Activated T-helper 1 cell treated with anti-CD3 and anti-CD28 coated beads, Interleukin-12 subunit alpha, Interleukin-12 subunit beta, Interleukin-2, Interleukin-4 antibody, amounts not matched to agents 30 ng/mL and 10 ng/mL and 1 ng/mL, durations not matched to agents 14 hours and 24 hours and 36 hours (primary cell): ENCODE measurements at regions not wholly inside any gene's neighbourhood (a gene's known extent, or its start where the extent isn't known, plus 50 kb on each side); places are given as distances from the start of the nearest gene placed in this dataset.

Source experiments
- DNase-seq: peaks from one replicate; pipeline ENCODE4 v3.0.0; 2021; ENCODE audit warnings: low spot score
- H3K27ac Mint-ChIP-seq: one replicate; pipeline ENCODE4 v1.8.0; 2021; ENCODE audit warnings: mild to moderate bottlenecking, mixed read lengths
- H3K27me3 Mint-ChIP-seq: one replicate; pipeline ENCODE4 v1.8.0; 2022; ENCODE audit warnings: mild to moderate bottlenecking, moderate library complexity, mixed read lengths; ENCODE audit not compliant: insufficient read depth
- H3K36me3 Mint-ChIP-seq: one replicate; pipeline ENCODE4 v1.8.0; 2021; ENCODE audit warnings: low read depth, mixed read lengths
- H3K4me1 Mint-ChIP-seq: one replicate; pipeline ENCODE4 v1.8.0; 2021; ENCODE audit warnings: low read depth, mixed read lengths
- H3K4me3 Mint-ChIP-seq: one replicate; pipeline ENCODE4 v1.8.0; 2021; ENCODE audit warnings: mild to moderate bottlenecking, moderate library complexity, mixed read lengths
- H3K9me3 Mint-ChIP-seq: one replicate; pipeline ENCODE4 v1.8.0; 2021; ENCODE audit warnings: mixed read lengths
- intact Hi-C: fragments of 100-400 bp; cut with micrococcal nuclease; formaldehyde crosslinking; loops from one replicate; pipeline ENCODE4 v1.15.1; 2024

- H3K4me3 Mint-ChIP-seq = no peak overlapping the region
- H3K27me3 Mint-ChIP-seq = no peaks in the 10 kb centered on the region
- no peaks in the 10 kb centered on the region for H3K36me3 Mint-ChIP-seq
- no peak overlapping the region for H3K27ac Mint-ChIP-seq
- intact Hi-C loops = no loop called here
- H3K9me3 Mint-ChIP-seq = no peaks in the 10 kb centered on the region
- DNase-seq = no peak
- no peaks in the 10 kb centered on the region for H3K4me1 Mint-ChIP-seq
Observed at GRCh38 chr1:232184561-232185530, 445.1 kb downstream of the SIPA1L2 start.

GRCh38 chr1:232183802-232184201, 446.1 kb downstream of the SIPA1L2 start:
- Mint-ChIP-seq H3K36me3 (no peaks in the 10 kb centered on the region), H3K9me3 (no peaks in the 10 kb centered on the region), H3K4me3 (no peak overlapping the region), H3K27ac (no peak overlapping the region), H3K4me1 (no peaks in the 10 kb centered on the region), H3K27me3 (no peaks in the 10 kb centered on the region)
- no peak for DNase-seq
- intact Hi-C loops = no loop called here

GRCh38 chr1:232183266-232183800, 446.6 kb downstream of the SIPA1L2 start:
- Mint-ChIP-seq H3K4me1 (no peaks in the 10 kb centered on the region), H3K36me3 (no peaks in the 10 kb centered on the region), H3K27ac (no peak overlapping the region), H3K27me3 (no peaks in the 10 kb centered on the region), H3K9me3 (no peaks in the 10 kb centered on the region), H3K4me3 (no peak overlapping the region)
- intact Hi-C loops = no loop called here
- no peak for DNase-seq

GRCh38 chr1:232182236-232182635, 447.7 kb downstream of the SIPA1L2 start:
- H3K27me3 Mint-ChIP-seq = no peaks in the 10 kb centered on the region
- no peaks in the 10 kb centered on the region for H3K4me1 Mint-ChIP-seq
- H3K9me3 Mint-ChIP-seq = no peaks in the 10 kb centered on the region
- no peaks in the 10 kb centered on the region for H3K36me3 Mint-ChIP-seq
- no peak overlapping the region for H3K27ac Mint-ChIP-seq
- no peak overlapping the region for H3K4me3 Mint-ChIP-seq
- DNase-seq = no peak
- intact Hi-C loops = no loop called here

GRCh38 chr1:232180779-232181136, 449.2 kb downstream of the SIPA1L2 start:
- intact Hi-C loops = no loop called here
- H3K36me3 Mint-ChIP-seq = no peaks in the 10 kb centered on the region
- H3K4me3 Mint-ChIP-seq = no peak overlapping the region
- no peak for DNase-seq
- H3K4me1 Mint-ChIP-seq = no peaks in the 10 kb centered on the region
- H3K9me3 Mint-ChIP-seq = no peaks in the 10 kb centered on the region
- no peaks in the 10 kb centered on the region for H3K27me3 Mint-ChIP-seq
- no peak overlapping the region for H3K27ac Mint-ChIP-seq

GRCh38 chr1:232179896-232180778, 449.8 kb downstream of the SIPA1L2 start:
- intact Hi-C loops = no loop called here
- H3K4me1 Mint-ChIP-seq = no peaks in the 10 kb centered on the region
- H3K36me3 Mint-ChIP-seq = no peaks in the 10 kb centered on the region

GRCh38 chr1:232178191-232178590, 451.7 kb downstream of the SIPA1L2 start:
- Mint-ChIP-seq H3K36me3 (no peaks in the 10 kb centered on the region), H3K4me1 (no peaks in the 10 kb centered on the region), H3K9me3 (no peaks in the 10 kb centered on the region), H3K27ac (no peak overlapping the region), H3K27me3 (peaks cover 6% of the 10 kb centered on the region), H3K4me3 (no peak overlapping the region)
- no peak for DNase-seq
- intact Hi-C loops = no loop called here

More at GRCh38 chr1:232179896-232180778, 449.8 kb downstream of the SIPA1L2 start:
- Mint-ChIP-seq H3K27ac (no peak overlapping the region), H3K4me3 (no peak overlapping the region), H3K9me3 (no peaks in the 10 kb centered on the region), H3K27me3 (peaks cover under 1% of the 10 kb centered on the region)
- no peak for DNase-seq

GRCh38 chr1:232177438-232177837, 452.5 kb downstream of the SIPA1L2 start:
- no peak overlapping the region for H3K27ac Mint-ChIP-seq
- no peaks in the 10 kb centered on the region for H3K36me3 Mint-ChIP-seq
- peaks cover 6% of the 10 kb centered on the region for H3K27me3 Mint-ChIP-seq
- no peak overlapping the region for H3K4me3 Mint-ChIP-seq
- H3K9me3 Mint-ChIP-seq = no peaks in the 10 kb centered on the region
- intact Hi-C loops = no loop called here
- no peaks in the 10 kb centered on the region for H3K4me1 Mint-ChIP-seq
- DNase-seq = no peak

GRCh38 chr1:232176222-232176621, 453.7 kb downstream of the SIPA1L2 start:
- DNase-seq = no peak
- H3K4me1 Mint-ChIP-seq = no peaks in the 10 kb centered on the region

GRCh38 chr1:232174306-232174705, 455.6 kb downstream of the SIPA1L2 start:
- Mint-ChIP-seq H3K4me1 (no peaks in the 10 kb centered on the region), H3K36me3 (no peaks in the 10 kb centered on the region), H3K4me3 (no peak overlapping the region), H3K9me3 (no peaks in the 10 kb centered on the region), H3K27me3 (peaks cover 6% of the 10 kb centered on the region), H3K27ac (no peak overlapping the region)
- intact Hi-C loops = no loop called here
- DNase-seq = no peak

More at GRCh38 chr1:232176222-232176621, 453.7 kb downstream of the SIPA1L2 start:
- Mint-ChIP-seq H3K27me3 (peaks cover 6% of the 10 kb centered on the region), H3K4me3 (no peak overlapping the region), H3K9me3 (no peaks in the 10 kb centered on the region), H3K36me3 (no peaks in the 10 kb centered on the region), H3K27ac (no peak overlapping the region)
- intact Hi-C loops = no loop called here

- intact Hi-C loops = no loop called here
- H3K4me1 Mint-ChIP-seq = no peaks in the 10 kb centered on the region
- H3K36me3 Mint-ChIP-seq = no peaks in the 10 kb centered on the region
- no peak overlapping the region for H3K27ac Mint-ChIP-seq
- no peak overlapping the region for H3K4me3 Mint-ChIP-seq
- H3K27me3 Mint-ChIP-seq = peaks cover 6% of the 10 kb centered on the region
- no peak for DNase-seq
- no peaks in the 10 kb centered on the region for H3K9me3 Mint-ChIP-seq
Observed at GRCh38 chr1:232172563-232172962, 457.4 kb downstream of the SIPA1L2 start.

GRCh38 chr1:232170909-232171308, 459.0 kb downstream of the SIPA1L2 start:
- no peak overlapping the region for H3K4me3 Mint-ChIP-seq
- H3K9me3 Mint-ChIP-seq = no peaks in the 10 kb centered on the region
- H3K36me3 Mint-ChIP-seq = no peaks in the 10 kb centered on the region
- intact Hi-C loops = no loop called here
- H3K27ac Mint-ChIP-seq = no peak overlapping the region
- no peaks in the 10 kb centered on the region for H3K4me1 Mint-ChIP-seq
- no peak for DNase-seq
- H3K27me3 Mint-ChIP-seq = peaks cover 6% of the 10 kb centered on the region

- Mint-ChIP-seq H3K4me3 (no peak overlapping the region), H3K9me3 (no peaks in the 10 kb centered on the region), H3K4me1 (no peaks in the 10 kb centered on the region), H3K27ac (no peak overlapping the region), H3K27me3 (peaks cover 3% of the 10 kb centered on the region), H3K36me3 (no peaks in the 10 kb centered on the region)
- no peak for DNase-seq
- intact Hi-C loops = no loop called here
Observed at GRCh38 chr1:232169436-232169835, 460.5 kb downstream of the SIPA1L2 start.
